ENCODE measurements at regions not wholly inside any gene's neighbourhood (a gene's known extent, or its start where the extent isn't known, plus 50 kb on each side); places are given as distances from the start of the nearest gene placed in this dataset.
"Not testable (repeated sequence)": the region's sequence is repeated elsewhere in the genome, so short reads cannot be mapped to it uniquely, and the experiment has no call there.

DNA sequence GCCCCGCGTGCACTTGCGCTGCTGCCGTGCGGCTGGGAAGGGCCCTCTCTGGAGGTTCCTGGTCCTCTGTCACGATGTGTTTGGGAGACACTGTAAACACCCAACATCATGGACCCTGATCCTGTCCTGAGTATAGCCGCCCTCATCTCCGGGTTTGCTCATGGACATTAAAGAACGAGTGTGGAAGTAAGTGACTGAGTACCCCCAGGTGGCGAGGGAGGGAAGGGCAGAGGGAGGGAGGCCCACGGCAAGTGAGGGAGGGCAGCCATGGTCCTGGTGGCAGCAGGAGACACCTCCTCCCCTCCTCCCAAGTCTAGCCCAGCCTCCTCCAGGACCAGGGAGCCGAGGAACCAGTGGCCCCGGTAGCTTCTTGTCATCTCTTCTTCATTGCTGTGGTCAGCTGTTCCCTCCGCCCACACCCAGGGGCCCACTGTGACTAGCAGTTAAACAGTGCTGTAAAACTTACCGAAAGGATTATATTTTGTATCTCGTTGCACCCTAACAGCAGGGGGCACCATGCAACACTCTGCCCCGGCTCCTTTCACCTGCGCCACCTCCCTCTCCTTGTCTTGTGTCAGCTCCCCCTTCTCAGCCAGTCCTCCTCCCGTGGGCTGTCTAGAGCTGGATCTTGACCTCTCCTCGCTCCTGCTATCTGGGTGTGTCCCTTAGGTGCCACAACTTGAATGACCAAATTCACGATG, 566.5 kb upstream of the B3GAT1 start:
- no peak for DNase-seq (ENCODE audit: low spot score)

DNA sequence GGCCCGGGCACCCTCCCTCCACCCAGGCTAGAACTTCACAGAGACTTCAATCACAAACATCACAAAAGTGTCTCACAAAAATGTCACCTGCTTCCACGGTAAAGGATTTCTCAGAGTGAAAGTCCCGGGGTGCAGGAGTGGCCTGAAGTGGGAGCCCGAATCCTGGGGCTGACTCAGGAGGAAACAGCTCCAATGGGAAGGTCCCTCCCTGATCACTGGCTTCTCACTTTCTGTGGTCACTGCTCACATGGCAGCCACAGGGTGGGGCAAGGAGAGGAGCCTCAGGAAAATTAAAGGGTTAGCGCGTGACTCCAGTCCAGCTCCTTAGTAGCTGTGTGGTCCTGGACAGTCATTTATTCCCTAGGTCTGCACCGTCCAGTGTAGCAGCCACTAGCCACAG, 564.5 kb upstream of the B3GAT1 start:
- DNase-seq (ENCODE audit: low spot score) = no peak

DNA sequence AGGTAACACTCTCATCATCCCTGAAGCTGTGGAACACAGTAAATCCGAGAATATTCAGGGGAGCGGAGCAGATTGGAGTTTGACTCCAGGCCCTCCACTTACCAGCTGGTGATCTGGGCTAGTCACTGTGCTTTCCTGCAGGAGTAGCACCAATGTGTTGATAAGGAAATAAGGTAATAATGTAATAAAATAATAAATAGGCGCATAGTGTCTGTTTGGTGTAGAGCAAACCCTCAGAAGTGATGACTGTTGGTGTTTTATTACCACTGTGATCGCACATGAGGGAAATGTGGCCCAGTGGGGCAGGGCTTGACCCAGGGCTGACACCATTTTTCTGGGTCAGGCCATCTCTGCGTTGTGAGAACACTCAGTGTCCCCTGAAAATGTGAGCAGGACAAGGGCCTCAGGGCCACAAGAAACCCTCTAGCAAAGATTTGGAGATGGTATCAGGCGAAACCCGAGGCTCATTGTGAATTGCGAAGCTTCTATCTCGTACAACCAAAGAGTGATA, 563.9 kb upstream of the B3GAT1 start:
- no peak for DNase-seq (ENCODE audit: low spot score)

DNA sequence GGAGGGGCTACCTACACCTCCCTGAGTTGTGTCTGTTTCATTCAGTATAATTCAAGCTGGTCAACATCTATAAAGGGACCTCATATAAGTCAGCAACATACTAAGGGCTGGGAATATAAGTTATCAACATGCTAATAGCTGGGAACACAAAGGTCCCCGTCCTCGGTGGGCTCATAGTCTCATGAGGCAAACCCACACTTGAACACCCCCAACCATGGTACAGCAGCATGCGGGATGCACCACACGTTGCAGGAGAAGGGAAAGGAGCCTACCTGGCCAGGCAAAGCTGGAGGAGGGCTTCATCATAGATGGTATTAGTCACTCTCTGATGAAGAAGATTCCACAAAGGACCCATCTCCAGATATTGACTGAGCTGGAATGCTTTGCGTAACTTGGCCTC, 561.8 kb upstream of the B3GAT1 start:
- no peak for DNase-seq (ENCODE audit: low spot score)

DNA sequence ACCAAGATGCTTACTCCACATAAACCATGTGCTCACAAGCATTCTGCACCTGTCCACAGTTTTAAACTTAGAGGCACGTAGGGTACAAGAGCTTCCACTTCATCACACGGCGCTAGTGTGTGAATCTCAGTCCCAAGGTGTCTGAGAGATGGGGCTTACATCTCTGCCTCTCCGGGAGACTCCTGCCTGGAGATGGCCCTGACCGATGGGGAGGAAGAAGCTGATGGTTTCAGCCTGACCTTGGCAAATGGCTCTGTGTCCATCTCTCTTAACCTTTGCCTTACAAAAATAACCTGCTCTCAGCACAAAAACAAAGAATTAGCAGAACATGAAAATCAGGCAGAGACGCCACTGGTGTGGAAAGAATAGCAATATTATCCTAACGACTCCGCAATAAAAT, 559.3 kb upstream of the B3GAT1 start:
- no peak for DNase-seq (ENCODE audit: low spot score)

DNA sequence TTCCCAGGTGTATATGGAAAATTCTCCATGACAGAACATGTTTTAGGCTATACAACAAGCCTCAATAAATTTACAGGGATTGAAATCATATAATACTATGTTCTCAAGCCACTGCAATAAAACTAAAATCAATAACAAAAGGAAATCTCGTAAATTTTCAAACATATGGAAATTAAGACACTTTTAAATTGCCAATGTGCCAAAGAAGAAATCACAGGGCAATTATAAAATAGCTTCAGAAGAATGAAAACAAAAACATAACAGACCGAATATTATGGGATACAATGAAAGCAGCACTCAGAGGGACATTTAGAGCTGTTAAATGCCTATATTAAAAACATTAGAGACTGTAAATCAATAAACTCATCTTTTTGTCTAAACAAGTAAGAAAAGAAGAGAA, 555.7 kb upstream of the B3GAT1 start:
- DNase-seq (ENCODE audit: low spot score) = no peak

DNA sequence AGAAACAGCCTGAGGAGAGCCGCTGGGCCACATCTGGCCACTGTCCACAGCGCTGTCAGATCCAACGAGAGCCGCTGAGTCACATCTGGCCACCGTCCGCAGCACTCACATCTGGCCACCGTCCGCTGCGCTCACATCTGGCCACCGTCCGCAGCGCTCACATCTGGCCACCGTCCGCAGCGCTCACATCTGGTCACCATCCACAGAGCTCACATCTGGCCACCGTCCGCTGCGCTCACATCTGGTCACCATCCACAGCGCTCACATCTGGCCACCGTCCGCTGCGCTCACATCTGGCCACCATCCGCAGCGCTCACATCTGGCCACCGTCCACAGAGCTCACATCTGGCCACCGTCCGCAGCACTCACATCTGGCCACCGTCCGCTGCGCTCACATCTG, 549.3 kb upstream of the B3GAT1 start:
- DNase-seq (ENCODE audit: low spot score) = not testable (repeated sequence)

DNA sequence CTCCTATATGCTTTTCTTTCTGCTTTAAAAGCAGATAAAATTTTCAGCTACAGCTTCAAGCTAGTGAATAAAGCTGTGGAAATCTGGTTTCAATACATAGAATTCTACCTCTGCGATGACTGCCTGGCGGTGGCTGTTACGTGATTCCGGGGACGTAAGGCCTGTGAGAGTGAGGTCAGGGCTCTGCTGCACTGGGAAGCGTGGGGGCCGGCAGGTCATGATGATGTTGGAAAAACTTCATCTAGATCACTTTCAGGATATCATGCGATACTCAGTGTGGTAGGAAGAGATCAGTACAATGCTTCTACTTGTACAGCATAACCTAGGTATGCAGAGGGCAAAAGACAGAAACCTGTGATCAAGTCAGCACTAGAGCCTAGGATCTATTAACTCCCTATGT, 546.8 kb upstream of the B3GAT1 start:
- DNase-seq (ENCODE audit: low spot score) = no peak

DNA sequence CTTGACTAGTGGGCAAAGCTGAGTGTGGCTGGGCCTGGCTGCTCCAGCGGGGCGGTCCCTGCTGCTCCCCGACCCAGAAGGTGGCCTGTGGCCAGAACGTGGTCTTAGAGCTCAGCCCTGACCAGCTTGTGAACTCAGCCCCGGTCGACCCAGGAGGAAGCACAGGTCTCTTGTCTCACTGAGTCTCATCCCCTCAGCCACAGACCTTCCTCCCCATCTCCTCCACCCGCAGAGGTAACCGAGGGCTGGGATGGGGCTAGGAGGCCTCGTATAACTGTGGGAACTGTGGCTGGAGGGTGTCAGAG, 546.2 kb upstream of the B3GAT1 start:
- no peak for DNase-seq (ENCODE audit: low spot score)

DNA sequence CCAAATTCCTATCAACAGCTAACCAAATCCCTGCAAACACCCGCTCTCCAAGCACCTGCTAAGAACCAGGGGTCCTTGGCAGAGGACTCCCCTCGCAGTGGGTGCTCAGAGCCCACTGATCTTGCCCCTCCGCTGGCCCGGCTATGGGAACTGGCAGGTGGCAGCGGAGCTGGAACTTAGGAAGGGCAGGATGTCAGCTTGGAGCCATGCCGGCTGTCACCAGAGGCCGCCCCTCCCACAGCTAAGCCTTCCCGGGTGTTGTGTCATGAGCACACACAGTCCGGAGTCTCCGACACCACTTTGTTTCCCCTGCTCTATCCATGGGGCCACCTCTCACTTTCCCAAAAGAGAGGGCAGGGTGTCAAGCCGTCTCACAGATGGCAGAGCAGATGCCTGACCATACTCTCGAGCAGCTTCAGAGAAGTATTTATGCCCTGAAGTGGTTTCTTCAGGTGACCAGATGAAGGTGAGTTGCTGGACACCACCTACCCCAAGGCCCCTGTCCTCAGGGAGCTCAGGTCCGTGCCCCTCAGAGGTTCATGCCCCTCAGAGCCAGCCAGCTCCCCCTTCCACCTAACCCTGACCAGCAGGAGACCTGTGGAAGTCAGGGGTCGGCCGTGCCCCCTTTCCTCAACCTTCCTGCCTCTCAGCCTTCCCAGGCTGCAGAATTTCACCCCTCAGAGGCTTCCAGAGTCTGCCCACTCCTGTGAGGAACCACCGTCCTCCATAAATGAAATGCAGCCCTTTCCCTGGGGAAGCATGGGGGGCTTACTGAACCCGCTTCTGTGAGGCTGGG, 545.7 kb upstream of the B3GAT1 start:
- no peak for DNase-seq (ENCODE audit: low spot score)

DNA sequence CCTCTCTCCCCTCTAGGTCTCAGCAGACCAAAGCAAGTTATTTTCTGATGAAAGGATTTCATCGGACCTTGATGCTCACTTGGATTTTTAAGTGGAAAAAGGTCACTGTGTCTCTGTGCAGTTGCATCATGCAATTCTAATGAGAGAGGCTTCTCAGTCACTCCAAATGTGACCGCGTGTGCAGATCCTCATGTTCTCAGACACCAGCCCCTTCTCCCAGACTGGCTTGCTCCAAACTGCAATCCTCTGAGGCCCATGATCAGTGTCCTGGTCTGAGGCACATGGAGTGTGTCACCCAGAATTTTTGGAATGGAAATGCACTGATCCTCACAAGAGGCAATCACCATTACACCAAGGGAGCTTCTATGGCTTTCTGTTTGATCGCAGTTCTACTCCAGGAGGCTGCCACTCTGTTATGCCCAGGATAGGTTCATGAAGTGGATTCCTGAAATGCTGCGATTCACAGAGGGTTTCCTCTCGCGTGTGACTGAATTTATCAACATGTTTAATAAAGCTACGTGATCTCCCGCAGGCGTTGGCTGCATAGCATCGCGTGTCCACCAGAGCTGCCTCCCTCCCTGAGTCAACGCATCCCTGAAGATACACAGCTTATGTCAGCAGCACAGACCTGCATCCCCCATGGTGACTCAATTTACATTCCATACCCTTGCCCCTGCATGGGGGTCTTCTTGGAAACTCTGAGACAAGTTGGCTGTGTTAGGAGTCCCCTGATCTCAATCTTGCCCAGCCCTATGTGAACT, 544.6 kb upstream of the B3GAT1 start:
- DNase-seq (ENCODE audit: low spot score) = no peak

DNA sequence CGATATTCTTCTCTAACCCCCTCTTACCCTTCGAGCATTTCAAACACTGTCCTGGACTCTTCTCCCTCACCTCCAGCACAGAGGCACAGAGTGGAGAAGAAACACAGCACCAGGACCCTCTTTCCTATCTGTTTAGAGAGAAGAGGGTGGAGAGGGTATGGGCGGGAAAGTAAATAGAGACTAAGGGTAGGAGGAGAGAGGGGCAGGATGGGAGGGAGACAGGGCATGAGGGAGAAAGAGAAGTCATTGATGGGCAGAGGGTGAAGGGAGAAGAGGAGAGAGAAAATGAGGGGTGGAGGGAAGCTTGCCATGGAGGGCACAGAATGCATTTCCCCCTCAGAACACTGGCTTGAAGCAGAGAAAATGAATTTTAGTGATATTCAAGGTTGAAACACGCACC, 543.9 kb upstream of the B3GAT1 start:
- not testable (repeated sequence) for DNase-seq (ENCODE audit: low spot score)

DNA sequence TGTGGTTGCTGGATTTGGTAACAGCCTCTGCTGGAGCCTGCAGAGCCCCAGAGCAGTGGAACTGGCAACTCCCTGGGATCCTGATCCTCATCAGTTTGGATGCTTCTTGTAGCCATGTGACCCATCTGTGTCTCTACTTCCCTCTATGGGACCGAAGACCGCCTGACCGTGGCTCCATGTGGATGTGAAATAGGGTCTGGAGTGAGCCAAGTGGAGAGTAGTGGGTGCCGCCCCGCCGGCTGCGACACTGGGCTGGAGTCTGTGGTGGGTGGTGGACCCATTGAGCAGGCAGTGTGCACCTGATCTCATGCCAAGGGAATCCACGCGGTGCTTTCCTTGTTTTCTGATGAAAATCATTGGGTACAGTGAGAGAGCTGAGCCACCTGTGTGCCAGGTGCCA, 543.2 kb upstream of the B3GAT1 start:
- no peak for DNase-seq (ENCODE audit: low spot score)

DNA sequence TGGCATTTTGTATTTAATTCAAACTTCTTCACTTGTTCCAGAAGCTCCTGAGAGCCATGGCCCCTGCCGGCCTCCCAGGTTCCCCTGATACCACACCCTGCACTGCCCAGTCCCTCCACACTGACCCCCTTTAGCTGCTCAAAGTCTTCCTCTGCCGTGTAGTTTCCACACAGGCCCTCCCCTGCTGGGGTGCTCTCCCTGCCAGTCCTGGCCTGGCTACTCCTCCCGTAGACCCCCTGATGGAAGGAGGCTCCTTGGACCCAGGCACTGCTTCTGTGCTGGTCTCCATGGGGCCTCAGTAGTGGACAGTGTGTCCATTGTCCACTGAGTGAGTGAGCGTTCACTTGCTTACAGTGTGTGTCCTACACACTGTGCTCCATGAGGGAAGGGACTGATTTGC, 542.4 kb upstream of the B3GAT1 start:
- not testable (repeated sequence) for DNase-seq (ENCODE audit: low spot score)

DNA sequence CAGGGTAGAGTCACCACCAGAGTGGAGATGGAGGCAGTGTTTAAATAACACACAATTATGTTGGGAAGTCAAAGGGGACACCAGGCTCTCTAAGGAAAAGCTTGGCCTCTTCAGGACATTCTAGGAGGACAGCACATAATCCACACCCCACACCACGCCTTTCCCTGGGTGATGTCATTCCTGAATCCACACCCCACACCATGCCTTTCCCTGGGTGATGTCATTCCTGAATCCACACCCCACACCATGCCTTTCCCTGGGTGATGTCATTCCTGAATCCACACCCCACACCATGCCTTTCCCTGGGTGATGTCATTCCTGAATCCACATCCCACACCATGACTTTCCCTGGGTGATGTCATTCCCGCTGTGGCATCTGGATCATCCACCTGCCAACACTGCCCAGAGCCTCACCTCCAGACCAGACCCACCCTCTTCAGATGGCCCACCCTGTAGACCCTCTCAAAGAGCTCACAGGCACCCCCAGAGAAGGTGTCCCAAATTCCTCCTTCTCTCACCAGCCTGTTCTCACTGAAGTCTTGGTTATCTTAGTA, 541.5 kb upstream of the B3GAT1 start:
- DNase-seq (ENCODE audit: low spot score) = not testable (repeated sequence)

DNA sequence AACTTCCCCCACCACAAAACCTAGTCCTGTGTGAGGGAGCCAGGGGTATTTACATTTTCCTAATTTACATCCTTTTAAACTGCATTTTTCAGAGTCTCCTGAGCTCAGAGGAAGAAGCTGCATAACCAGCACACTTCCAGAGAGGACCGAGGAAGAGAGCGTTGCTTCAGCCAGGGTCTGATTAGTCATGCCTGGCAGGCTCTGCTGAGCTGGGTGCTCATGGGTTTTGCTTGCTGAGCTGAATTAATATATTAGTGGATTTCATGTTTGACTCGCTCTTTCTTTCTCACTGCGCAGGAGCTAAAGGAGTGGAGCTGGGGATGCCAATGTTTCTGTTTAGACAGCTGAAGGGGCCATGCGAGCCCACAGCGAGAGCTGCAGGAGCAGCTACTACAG, 539.3 kb upstream of the B3GAT1 start:
- DNase-seq (ENCODE audit: low spot score) = no peak

DNA sequence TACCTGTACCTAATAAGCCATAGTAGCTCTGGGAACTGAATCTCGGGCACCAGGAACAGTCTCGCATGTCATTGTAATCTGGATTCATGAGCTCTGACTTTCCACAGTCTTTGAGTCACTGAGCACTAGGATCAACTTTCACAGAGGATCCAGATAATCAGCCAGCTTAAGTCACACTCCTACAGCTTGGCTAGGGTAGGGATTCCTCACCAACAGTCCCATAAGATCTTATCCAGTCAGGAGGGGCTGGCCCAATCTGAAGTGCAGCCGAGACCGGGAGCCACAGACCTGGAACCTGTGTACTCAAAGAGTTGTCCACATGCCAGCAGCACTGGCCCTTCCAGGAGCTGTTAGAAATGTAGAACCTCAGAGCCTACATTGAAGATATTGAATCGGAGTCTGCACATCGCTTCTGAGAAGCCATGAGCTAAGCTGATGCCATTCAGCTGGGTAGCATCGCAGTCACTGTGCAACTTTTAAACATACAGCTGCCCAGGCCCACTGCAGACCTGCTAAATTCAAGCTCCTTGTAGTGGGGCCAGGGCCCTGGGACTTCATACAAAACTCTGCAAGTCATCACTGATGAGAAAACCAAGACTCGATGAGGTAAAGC, 538.8 kb upstream of the B3GAT1 start:
- no peak for DNase-seq (ENCODE audit: low spot score)

DNA sequence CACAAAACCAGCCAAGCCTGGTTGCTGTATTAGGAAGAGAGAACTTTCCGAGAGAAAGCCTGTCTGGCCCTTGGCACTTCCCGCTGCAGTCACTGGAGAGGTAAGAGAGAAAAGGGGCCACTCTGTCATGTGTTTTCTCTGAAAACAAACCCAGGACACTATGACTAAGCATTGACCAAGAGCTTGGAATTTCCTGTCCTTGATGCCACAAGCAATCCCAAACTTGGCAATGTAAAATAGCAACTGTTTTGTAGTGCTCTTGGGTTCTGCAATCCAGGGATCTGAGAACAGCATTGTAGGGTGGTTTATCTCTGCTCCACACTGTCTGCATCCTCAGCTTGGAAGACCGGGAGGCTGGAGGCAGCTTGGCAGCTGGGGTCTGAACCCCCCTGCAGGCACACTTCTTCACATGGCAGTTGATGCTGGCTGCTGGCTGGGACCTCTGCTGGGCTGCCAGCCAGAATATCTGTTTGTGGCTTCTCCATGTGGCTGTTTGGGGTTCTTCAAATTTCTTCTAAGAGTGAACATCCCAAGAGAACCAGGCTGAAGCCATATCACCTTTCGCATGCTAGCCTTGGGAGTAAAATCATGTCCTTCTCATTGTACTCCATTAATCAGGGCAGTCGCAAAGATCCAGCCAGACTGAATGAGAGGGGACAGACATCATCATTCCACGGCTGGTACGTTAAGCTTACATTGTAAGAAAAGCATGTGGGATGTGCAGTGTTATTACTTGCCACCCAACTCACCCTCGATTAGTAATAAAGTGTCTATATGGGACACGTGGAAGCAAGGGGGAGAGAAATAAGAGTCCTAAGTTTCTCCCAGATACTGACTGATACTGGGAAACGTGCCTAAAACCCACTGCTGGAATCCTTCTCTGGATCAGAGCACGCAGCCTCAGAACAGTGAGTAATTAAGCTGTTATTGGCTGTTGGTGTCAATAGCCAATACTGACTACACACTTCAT, 537.4 kb upstream of the B3GAT1 start:
- DNase-seq (ENCODE audit: low spot score) = no peak

DNA sequence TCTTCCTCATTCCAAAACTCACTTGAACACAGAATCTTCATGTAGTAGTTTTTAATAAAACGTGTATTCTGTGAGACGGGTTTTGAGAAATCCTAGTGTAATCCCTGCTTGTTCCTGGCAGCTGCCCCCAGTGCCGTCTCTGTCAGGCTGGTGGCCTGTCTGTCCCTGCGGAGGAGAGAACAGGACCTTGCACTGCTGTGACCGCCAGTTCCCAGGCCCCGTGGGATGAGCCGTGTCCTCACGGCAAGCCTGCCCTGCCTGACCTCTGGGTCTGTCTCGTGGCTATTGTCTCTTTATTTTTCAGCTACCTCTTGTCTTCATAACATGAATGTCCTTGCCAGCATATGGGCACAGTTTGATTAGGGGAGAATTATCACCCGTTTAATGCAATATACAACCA, 535.5 kb upstream of the B3GAT1 start:
- no peak for DNase-seq (ENCODE audit: low spot score)

DNA sequence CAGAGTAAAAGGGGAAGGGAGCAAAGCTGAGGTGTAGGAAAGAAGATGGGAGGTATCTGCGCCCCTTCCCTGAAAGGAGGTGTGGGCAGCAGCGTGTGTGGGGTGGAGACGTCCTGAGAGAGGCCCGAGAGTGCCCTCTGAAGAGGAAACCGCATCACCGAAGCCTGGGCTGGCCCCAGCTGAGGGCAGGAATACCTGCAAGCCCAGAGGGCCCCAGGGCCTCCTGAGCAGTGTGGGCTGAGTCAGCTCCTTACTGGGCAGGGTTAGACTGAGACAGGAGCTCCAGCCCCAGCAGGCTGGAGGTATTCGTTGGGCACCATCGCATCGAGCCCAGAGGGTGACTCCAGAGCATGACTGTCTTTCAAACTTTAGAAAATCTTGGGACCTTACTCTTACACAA, 534.0 kb upstream of the B3GAT1 start:
- DNase-seq (ENCODE audit: low spot score) = no peak

DNA sequence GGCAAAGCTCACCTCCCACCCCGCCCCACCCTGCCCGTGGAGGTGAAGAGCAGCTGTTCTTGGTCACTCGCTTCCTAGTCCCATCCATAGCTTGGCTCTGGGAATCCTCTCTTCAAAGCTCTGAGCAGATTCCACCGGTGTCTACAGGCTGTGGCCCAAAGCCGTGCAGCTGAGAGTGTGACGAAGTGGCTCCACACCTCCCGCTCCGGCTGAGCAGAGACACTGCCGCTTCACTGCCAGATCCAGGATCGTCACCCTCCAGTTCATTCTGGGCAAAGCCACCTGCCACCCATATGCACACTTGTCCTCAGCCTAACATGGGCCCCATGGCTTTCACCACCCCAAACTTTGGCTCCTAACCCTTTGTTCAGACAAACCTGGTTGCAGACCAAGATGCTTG, 532.9 kb upstream of the B3GAT1 start:
- DNase-seq (ENCODE audit: low spot score) = peak; percentile 5

Data from cerebellar cortex (tissue), 1 donor.